ENCODE measurements at regions not wholly inside any gene's neighbourhood (a gene's known extent, or its start where the extent isn't known, plus 50 kb on each side); places are given as distances from the start of the nearest gene placed in this dataset.
"Not testable (repeated sequence)": the region's sequence is repeated elsewhere in the genome, so short reads cannot be mapped to it uniquely, and the experiment has no call there.

- H3K27ac Mint-ChIP-seq, result no peak overlapping the region
- H3K9me3 Mint-ChIP-seq, result peaks cover 23% of the 10 kb centered on the region
- DNase-seq (ENCODE audit: low spot score), result no peak
- H3K27me3 Mint-ChIP-seq (ENCODE audit: low read depth), result no peaks in the 10 kb centered on the region
- H3K36me3 Mint-ChIP-seq (ENCODE audit: low read depth), result no peaks in the 10 kb centered on the region
- intact Hi-C loops (cut with micrococcal nuclease), result no loop called here
- H3K4me3 Mint-ChIP-seq (ENCODE audit: low read depth), result no peak overlapping the region
- H3K4me1 Mint-ChIP-seq (ENCODE audit: low read depth), result no peaks in the 10 kb centered on the region
Observed at GRCh38 chr4:60992037-60992436, 208.1 kb upstream of the ADGRL3 start.

GRCh38 chr4:61003301-61003700 is 196.8 kb upstream of the ADGRL3 start:
- Mint-ChIP-seq H3K27ac (no peak overlapping the region), H3K36me3 (ENCODE audit: low read depth) (no peaks in the 10 kb centered on the region), H3K4me3 (ENCODE audit: low read depth) (no peak overlapping the region), H3K4me1 (ENCODE audit: low read depth) (no peaks in the 10 kb centered on the region), H3K9me3 (peaks cover 41% of the 10 kb centered on the region), H3K27me3 (ENCODE audit: low read depth) (no peaks in the 10 kb centered on the region)
- intact Hi-C loops (cut with micrococcal nuclease), result no loop called here
- DNase-seq (ENCODE audit: low spot score), result no peak

- no peaks in the 10 kb centered on the region for H3K4me1 Mint-ChIP-seq (ENCODE audit: low read depth)
- intact Hi-C loops (cut with micrococcal nuclease), result no loop called here
- H3K27ac Mint-ChIP-seq, result no peak overlapping the region
- H3K4me3 Mint-ChIP-seq (ENCODE audit: low read depth), result no peak overlapping the region
- H3K36me3 Mint-ChIP-seq (ENCODE audit: low read depth), result no peaks in the 10 kb centered on the region
- H3K9me3 Mint-ChIP-seq, result peaks cover 40% of the 10 kb centered on the region
- DNase-seq (ENCODE audit: low spot score), result no peak
- H3K27me3 Mint-ChIP-seq (ENCODE audit: low read depth), result no peaks in the 10 kb centered on the region
Observed at GRCh38 chr4:61004651-61005170, 195.4 kb upstream of the ADGRL3 start.

GRCh38 chr4:61011051-61011450 is 189.1 kb upstream of the ADGRL3 start:
- no peaks in the 10 kb centered on the region for H3K36me3 Mint-ChIP-seq (ENCODE audit: low read depth)
- H3K4me1 Mint-ChIP-seq (ENCODE audit: low read depth), result no peaks in the 10 kb centered on the region
- DNase-seq (ENCODE audit: low spot score), result no peak
- H3K27me3 Mint-ChIP-seq (ENCODE audit: low read depth), result no peaks in the 10 kb centered on the region
- no peak overlapping the region for H3K4me3 Mint-ChIP-seq (ENCODE audit: low read depth)
- H3K9me3 Mint-ChIP-seq, result peaks cover 46% of the 10 kb centered on the region
- intact Hi-C loops (cut with micrococcal nuclease), result no loop called here
- H3K27ac Mint-ChIP-seq, result no peak overlapping the region

GRCh38 chr4:61011936-61012335 is 188.2 kb upstream of the ADGRL3 start:
- peaks cover 42% of the 10 kb centered on the region for H3K9me3 Mint-ChIP-seq
- H3K27ac Mint-ChIP-seq; intact Hi-C loops (cut with micrococcal nuclease); H3K36me3 Mint-ChIP-seq (ENCODE audit: low read depth); H3K27me3 Mint-ChIP-seq (ENCODE audit: low read depth); DNase-seq (ENCODE audit: low spot score); H3K4me1 Mint-ChIP-seq (ENCODE audit: low read depth); H3K4me3 Mint-ChIP-seq (ENCODE audit: low read depth): not testable (repeated sequence)

GRCh38 chr4:61024610-61025009 is 175.5 kb upstream of the ADGRL3 start:
- Mint-ChIP-seq H3K27me3 (ENCODE audit: low read depth) (no peaks in the 10 kb centered on the region), H3K4me1 (ENCODE audit: low read depth) (no peaks in the 10 kb centered on the region), H3K9me3 (peaks cover 42% of the 10 kb centered on the region), H3K36me3 (ENCODE audit: low read depth) (no peaks in the 10 kb centered on the region), H3K27ac (no peak overlapping the region), H3K4me3 (ENCODE audit: low read depth) (no peak overlapping the region)
- intact Hi-C loops (cut with micrococcal nuclease), result no loop called here
- no peak for DNase-seq (ENCODE audit: low spot score)

- intact Hi-C loops (cut with micrococcal nuclease), result no loop called here
- Mint-ChIP-seq H3K9me3 (peaks cover 38% of the 10 kb centered on the region), H3K27ac (no peak overlapping the region), H3K4me3 (ENCODE audit: low read depth) (no peak overlapping the region), H3K4me1 (ENCODE audit: low read depth) (no peaks in the 10 kb centered on the region), H3K27me3 (ENCODE audit: low read depth) (no peaks in the 10 kb centered on the region), H3K36me3 (ENCODE audit: low read depth) (no peaks in the 10 kb centered on the region)
- no peak for DNase-seq (ENCODE audit: low spot score)
Observed at GRCh38 chr4:61027939-61028338, 172.2 kb upstream of the ADGRL3 start.

- DNase-seq (ENCODE audit: low spot score), result no peak
- Mint-ChIP-seq H3K27me3 (ENCODE audit: low read depth) (no peaks in the 10 kb centered on the region), H3K9me3 (peaks cover 18% of the 10 kb centered on the region), H3K27ac (no peak overlapping the region), H3K4me3 (ENCODE audit: low read depth) (no peak overlapping the region), H3K36me3 (ENCODE audit: low read depth) (no peaks in the 10 kb centered on the region), H3K4me1 (ENCODE audit: low read depth) (no peaks in the 10 kb centered on the region)
- intact Hi-C loops (cut with micrococcal nuclease), result no loop called here
Observed at GRCh38 chr4:61036071-61036684, 163.9 kb upstream of the ADGRL3 start.

- no peaks in the 10 kb centered on the region for H3K27me3 Mint-ChIP-seq (ENCODE audit: low read depth)
Observed at GRCh38 chr4:61041527-61041926, 158.6 kb upstream of the ADGRL3 start.

GRCh38 chr4:61044837-61045236 is 155.3 kb upstream of the ADGRL3 start:
- Mint-ChIP-seq H3K4me1 (ENCODE audit: low read depth) (no peaks in the 10 kb centered on the region), H3K27ac (no peak overlapping the region), H3K36me3 (ENCODE audit: low read depth) (no peaks in the 10 kb centered on the region), H3K4me3 (ENCODE audit: low read depth) (no peak overlapping the region), H3K9me3 (peaks cover 21% of the 10 kb centered on the region), H3K27me3 (ENCODE audit: low read depth) (no peaks in the 10 kb centered on the region)
- no peak for DNase-seq (ENCODE audit: low spot score)
- intact Hi-C loops (cut with micrococcal nuclease), result no loop called here

More at GRCh38 chr4:61041527-61041926, 158.6 kb upstream of the ADGRL3 start:
- DNase-seq (ENCODE audit: low spot score), result no peak
- no peak overlapping the region for H3K27ac Mint-ChIP-seq
- peaks cover 28% of the 10 kb centered on the region for H3K9me3 Mint-ChIP-seq
- no peaks in the 10 kb centered on the region for H3K36me3 Mint-ChIP-seq (ENCODE audit: low read depth)
- H3K4me3 Mint-ChIP-seq (ENCODE audit: low read depth), result no peak overlapping the region
- intact Hi-C loops (cut with micrococcal nuclease), result no loop called here
- no peaks in the 10 kb centered on the region for H3K4me1 Mint-ChIP-seq (ENCODE audit: low read depth)

- H3K27me3 Mint-ChIP-seq (ENCODE audit: low read depth), result no peaks in the 10 kb centered on the region
- H3K36me3 Mint-ChIP-seq (ENCODE audit: low read depth), result no peaks in the 10 kb centered on the region
- peaks cover 25% of the 10 kb centered on the region for H3K9me3 Mint-ChIP-seq
- H3K4me1 Mint-ChIP-seq (ENCODE audit: low read depth), result no peaks in the 10 kb centered on the region
- H3K27ac Mint-ChIP-seq, result no peak overlapping the region
- intact Hi-C loops (cut with micrococcal nuclease), result no loop called here
- no peak for DNase-seq (ENCODE audit: low spot score)
- no peak overlapping the region for H3K4me3 Mint-ChIP-seq (ENCODE audit: low read depth)
Observed at GRCh38 chr4:61049018-61049417, 151.1 kb upstream of the ADGRL3 start.

GRCh38 chr4:61067381-61067780 is 132.7 kb upstream of the ADGRL3 start:
- no peak overlapping the region for H3K4me3 Mint-ChIP-seq (ENCODE audit: low read depth)
- no peaks in the 10 kb centered on the region for H3K36me3 Mint-ChIP-seq (ENCODE audit: low read depth)
- intact Hi-C loops (cut with micrococcal nuclease), result no loop called here
- no peak for DNase-seq (ENCODE audit: low spot score)
- H3K27me3 Mint-ChIP-seq (ENCODE audit: low read depth), result no peaks in the 10 kb centered on the region
- H3K9me3 Mint-ChIP-seq, result peaks cover 32% of the 10 kb centered on the region
- H3K27ac Mint-ChIP-seq, result no peak overlapping the region
- no peaks in the 10 kb centered on the region for H3K4me1 Mint-ChIP-seq (ENCODE audit: low read depth)

- Mint-ChIP-seq H3K36me3 (ENCODE audit: low read depth) (no peaks in the 10 kb centered on the region), H3K9me3 (peaks cover 33% of the 10 kb centered on the region), H3K4me1 (ENCODE audit: low read depth) (no peaks in the 10 kb centered on the region), H3K4me3 (ENCODE audit: low read depth) (no peak overlapping the region), H3K27me3 (ENCODE audit: low read depth) (no peaks in the 10 kb centered on the region), H3K27ac (no peak overlapping the region)
- intact Hi-C loops (cut with micrococcal nuclease), result no loop called here
- no peak for DNase-seq (ENCODE audit: low spot score)
Observed at GRCh38 chr4:61068060-61068459, 132.1 kb upstream of the ADGRL3 start.

GRCh38 chr4:61068745-61069144 is 131.4 kb upstream of the ADGRL3 start:
- H3K27me3 Mint-ChIP-seq (ENCODE audit: low read depth), result no peaks in the 10 kb centered on the region
- no peak for DNase-seq (ENCODE audit: low spot score)
- H3K9me3 Mint-ChIP-seq, result peaks cover 35% of the 10 kb centered on the region
- no peak overlapping the region for H3K27ac Mint-ChIP-seq
- H3K36me3 Mint-ChIP-seq (ENCODE audit: low read depth), result no peaks in the 10 kb centered on the region
- intact Hi-C loops (cut with micrococcal nuclease), result no loop called here
- no peaks in the 10 kb centered on the region for H3K4me1 Mint-ChIP-seq (ENCODE audit: low read depth)
- H3K4me3 Mint-ChIP-seq (ENCODE audit: low read depth), result no peak overlapping the region

All from activated T-helper 2 cell treated with anti-CD3 and anti-CD28 coated beads, Interferon-gamma antibody, Interleukin-2, Interleukin-4, amounts not matched to agents 10 μg/mL and 5 μg/mL and 100 μg/mL, durations not matched to agents 14 hours and 24 hours and 36 hours (primary cell).